Nucleus accumbens (tissue), 56 donors: ENCODE measurements at regions not wholly inside any gene's neighbourhood (a gene's known extent, or its start where the extent isn't known, plus 50 kb on each side); places are given as distances from the start of the nearest gene placed in this dataset.
"Not testable (repeated sequence)": the region's sequence is repeated elsewhere in the genome, so short reads cannot be mapped to it uniquely, and the experiment has no call there.

ENCODE experiments used
- DNase-seq, 56 donors: peaks; one replicate each; lab custom pipeline; 2025; lab: John Stamatoyannopoulos, UW

DNA sequence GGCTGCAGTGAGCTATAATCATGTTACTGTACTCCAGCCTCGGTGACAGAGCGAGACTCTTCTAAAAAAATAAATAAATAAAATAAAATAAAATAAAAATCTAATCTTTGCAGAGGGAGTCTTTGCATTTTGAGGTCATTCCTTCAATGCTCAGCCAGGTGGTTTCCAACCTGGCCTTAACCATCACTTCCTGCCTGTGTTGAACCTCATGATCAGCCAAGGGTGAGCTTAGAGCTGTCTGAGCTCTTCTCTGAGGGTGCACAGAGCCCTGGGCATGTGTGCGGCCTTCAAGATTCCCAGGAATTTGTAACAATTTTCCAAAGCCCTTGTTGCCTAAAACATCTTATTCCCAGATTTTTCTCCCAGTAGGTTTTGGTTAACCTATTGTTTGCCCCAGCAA lies 94.3 kb downstream of the KCNJ12 start:
- DNase-seq = not testable (repeated sequence)

DNA sequence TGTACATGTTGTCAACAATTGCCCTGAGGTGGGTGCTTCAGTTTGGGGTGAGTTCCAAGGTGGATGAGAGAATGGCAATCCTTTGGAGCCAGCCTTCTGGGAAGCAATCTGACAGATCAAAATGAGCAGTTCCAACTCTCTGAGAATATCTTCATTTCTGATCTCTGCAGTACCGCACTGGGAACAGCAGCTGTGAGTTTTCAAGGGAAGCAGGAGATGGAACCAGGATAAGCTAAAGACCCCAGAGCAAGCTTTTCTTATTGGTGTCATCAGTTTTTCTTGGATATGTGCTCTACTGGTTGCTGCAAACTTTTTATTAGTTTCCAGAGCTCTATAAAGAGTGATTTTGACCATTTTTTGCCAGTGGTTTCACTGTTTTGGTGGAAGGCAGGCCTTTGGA lies 94.7 kb downstream of the KCNJ12 start:
- no peak for DNase-seq

DNA sequence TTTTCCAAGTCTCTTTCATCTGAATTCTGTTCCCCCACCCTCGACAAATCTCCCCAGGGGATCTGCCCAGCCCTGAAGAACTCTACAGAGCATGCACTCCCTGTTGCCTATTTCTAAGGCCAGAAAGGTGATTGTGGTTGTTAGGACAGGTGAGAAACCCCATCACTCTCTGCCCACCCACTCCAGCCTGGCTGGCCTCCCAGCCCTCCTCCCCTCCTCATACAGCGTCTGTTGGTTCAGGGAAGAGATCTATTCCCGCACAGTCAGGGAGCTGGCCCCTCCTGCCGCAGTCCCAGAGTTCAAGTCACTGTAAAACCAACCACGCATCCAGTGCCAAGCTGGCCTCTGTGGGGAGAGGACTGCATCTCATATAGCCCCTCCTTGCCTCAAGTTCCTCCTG lies 98.7 kb downstream of the KCNJ12 start:
- DNase-seq = no peak

DNA sequence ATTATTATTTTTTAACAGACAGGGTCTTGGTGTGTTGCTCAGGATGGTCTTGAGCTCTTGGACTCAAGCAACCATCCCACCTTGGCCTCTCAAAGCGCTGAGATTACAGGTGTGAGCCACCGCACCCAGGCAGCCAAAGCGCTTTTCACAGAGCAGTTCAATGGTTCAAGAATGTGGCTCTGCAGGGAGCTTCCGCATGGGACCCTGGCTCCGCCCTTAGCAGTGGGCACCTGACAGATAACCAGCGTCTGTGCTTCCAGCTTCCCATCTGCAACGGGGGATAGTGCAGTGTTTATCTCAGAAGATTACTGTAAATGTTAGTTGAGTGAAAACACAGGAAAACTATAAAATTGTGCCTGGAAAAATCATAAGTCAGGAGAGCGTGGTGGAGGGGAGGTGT lies 99.4 kb downstream of the KCNJ12 start:
- DNase-seq = no peak

DNA sequence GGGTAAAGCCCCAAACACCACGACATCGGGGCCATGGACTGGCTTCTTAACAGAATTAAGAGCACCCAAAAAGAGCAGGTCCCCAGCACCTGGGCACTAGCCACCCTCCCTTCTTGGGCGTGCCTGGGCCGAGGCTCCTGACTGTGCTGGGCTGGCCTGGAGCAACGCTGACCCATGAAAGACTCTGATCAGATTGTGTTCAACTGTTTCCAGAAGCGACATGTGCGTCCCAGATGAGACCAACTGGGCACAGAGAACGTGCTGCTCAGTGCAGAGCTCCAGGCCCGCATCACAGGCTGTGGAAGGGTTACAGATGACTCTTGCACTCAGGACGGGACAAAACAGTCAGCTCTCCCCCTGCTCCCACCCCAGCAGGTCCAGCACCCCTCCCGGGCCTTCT lies 100.7 kb downstream of the KCNJ12 start:
- no peak for DNase-seq

DNA sequence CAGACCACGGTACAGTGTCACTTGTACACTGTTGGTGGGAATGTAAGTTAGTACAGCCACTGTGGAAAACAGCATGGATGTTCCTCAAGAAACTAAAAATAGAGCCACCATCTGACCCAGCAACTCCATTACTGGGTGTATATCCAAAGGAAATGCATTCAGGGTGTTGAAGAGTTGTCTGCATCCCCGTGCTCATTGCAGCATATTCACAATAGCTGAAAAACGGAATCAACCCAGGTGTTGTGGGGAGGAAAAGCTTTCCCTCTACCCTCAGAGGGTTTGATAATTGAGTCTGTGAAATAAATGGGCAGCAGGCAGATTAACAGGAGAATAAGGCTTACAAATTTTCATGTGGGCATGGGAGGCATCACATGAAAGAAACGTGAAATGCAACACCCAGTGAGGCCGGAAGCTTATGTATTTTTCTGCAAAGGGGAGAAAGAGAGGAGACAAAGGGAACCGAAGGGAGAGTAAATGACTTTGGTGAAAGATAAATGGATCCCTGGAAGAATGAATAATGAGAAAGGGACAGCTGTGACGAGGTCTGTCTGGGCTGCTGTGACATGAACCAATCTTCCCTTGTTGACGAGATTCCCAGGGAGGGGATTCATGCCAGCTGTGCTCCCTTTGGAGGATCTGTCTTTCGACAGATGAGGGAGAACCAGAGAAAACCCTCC lies 106.2 kb downstream of the KCNJ12 start:
- no peak for DNase-seq

DNA sequence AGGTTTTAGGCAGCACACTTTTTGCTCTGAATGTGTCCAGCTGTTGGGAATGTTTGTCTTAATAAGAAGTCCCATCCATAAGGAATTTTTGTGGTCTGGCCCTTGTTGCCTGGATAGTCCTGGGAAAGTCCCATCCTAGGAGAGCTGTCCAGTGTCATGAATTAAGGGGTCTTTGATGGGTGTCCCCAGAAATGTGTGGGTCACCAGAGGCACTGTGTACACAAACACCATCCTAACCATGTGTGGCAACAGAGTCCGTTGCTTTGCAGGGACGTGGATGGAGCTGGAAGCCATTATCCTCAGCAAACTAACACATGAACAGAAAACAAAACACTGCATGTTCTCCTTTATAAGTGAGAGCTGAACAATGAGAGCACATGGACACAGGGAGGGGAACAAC lies 111.9 kb downstream of the KCNJ12 start:
- not testable (repeated sequence) for DNase-seq

DNA sequence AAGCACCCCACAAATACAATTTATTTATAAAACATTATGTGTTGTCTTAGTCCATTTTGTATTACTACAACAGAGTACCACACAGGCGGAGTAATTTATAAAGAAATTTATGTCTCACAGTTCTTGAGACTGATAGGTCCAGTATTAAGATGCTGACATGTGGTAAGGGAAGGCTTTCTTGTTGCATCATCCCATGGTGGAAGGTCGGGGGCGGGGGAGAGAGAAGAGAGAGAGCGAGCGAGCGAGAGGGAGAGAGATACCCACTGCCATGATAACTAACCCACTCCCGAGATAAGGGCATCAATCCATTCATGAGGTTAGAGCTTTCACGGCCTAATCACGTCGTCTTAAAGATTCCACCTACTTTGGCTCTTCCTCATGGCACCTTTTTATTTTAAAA lies 117.8 kb downstream of the KCNJ12 start:
- DNase-seq = no peak

DNA sequence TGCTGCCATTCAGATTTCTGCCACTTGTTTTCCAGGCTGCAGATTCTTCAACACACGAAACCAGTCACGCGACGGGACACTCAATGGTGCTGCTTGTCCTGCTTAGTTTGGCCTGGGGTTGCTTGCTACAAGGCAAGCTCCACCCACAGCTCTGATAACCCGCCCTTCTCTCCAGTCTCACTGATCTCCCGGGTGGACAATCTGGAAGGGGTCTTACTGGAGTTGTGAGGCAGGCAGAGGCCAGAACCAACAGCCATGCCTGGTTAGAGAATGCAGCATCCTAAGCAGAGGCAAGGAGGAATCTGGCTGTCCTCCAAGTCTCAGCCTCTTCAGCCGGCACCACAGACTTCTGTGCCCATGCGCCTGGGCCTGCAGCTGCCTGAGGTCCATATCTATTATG lies 119.1 kb downstream of the KCNJ12 start:
- peak in 18 of 56 donors; percentile 2 to 54 (median 25) for DNase-seq

DNA sequence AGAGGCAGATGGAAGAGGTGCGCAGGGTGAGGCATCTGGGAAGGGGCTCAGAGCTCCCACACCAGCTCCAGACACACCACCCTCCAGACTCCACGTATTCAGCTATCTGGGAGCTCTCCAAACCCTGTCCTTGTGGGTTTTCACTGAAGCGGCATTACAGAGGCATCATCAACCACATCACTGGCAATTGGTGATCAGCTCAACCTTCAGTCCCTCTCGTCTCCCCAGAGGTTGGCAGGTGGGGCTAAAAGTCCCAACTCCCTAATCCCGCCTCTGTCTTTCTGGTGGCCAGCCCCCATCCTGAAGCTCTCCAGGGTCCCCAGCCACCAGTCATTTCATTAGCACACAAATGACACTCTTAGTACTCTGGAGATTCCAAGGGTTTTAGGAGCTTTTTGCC lies 123.9 kb downstream of the KCNJ12 start:
- DNase-seq = no peak

DNA sequence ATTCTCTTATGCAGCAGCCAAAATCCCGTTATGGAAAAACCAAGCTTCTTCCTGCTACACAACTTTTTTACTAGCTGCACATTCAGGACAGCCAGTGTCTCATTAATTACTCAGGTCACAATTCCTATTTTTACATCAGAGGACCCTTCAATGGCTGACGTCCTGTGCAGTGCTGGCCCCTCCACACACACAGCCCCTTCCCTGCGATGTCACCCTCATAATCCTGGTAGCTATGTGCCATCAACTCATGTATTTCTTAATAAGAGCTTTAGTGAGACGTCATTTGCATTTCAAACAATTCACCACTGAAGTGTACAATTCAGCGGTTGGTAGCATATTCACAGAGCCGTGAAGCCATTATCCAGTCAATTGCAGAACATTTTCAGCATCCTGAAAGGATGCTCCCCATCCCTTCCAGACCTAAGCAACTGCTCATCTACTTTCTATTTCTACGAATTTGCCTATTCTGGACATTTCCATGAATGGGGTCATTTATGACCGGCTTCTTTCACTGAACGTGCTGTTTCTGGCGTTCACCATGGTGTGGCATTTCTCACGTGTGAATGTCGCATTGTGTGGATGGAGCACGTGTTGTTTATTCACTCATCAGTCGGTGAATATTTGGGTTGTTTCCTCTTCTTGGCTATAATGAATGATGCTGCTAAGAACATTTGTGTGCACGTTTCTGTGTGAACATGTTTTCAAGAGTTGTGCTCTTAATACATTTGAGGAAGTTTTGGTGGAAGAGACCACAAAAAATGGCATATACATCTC lies 126.0 kb downstream of the KCNJ12 start:
- peak in 4 of 56 donors; percentile 4 to 34 (median 20) for DNase-seq

DNA sequence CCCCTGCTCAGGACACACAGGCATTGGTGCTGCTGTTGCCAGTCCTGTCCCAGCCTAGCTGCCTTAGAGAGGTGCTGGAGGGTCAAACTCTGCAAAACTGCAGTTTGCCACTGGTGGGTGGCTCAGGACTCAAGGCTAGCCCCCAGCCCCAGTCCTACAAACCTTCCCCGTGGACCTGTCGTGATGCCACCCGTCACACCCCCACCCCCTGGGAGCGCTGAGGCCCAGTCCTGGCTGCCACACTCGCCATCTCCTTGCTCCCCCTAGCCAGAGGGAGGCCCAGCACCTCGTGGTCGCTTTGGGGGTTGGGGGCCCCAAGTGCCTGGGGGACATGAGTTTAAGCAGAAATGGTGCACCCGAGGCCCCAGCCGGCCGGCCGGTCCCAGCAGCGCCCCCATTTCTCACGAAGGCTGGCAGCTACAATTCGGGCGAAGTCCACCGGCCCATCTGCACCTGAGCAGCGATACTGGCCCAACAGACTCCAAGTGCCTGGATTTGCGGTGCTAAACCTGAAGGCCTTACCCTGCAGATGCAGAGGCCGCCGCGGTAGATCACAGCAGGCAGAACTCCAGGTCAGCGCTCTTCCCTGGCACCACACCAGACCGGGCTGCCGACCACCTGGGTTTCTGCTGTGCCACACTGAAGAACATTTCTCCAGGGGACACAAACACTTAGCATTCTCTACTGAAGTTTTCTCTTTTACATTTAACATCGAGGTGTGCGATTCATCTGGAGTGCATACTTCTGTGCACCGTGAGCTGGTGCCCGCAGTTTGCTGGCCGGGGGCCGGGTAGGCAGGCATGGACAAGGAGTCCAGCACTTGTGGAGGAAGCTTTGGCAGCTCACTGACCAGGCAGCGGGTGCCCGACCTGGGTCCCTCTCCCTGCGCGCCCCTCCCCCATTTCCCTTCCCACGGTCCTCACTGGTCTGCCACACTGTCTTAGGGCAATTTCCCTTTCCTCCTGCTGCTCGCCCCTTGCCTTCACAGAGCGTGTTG lies 130.0 kb downstream of the KCNJ12 start:
- DNase-seq = no peak

DNA sequence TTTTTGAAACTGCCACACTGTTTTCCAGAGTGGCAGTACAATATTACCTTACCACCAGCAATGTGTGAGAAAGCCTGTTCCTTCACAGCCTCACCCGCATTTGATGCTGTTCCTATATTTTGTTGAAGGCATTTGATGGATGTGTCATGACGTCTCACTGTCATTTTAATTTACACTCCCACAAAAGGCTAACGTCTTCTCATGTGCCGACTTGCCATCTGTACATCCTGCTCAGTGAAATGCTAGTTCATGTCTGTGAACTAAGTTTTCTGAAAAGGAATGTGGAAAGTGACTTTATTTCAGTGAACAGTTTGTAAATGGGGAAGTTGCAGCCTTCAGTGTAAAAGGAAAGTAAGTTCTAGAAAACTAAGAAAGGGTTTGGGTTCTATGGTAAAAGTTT lies 131.6 kb downstream of the KCNJ12 start:
- not testable (repeated sequence) for DNase-seq

DNA sequence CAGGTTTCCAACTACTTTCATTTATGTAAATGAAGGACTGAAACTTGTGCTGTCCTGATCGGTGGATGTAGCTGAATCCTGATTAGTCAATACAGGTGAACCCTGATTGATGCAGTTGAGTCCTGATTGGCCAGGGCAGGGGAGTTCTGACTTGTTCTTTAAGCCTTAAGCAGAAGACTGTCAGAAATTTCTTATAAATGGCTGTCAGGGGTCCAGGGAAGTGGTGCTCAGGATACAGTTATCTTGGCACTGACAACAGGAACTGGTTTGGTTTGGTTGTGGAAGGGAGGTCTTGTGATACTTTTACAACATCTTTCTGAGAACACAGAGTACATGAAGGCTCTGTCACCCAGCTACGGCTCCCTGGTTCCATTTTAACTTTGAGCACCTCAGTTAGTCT lies 132.1 kb downstream of the KCNJ12 start:
- no peak for DNase-seq

DNA sequence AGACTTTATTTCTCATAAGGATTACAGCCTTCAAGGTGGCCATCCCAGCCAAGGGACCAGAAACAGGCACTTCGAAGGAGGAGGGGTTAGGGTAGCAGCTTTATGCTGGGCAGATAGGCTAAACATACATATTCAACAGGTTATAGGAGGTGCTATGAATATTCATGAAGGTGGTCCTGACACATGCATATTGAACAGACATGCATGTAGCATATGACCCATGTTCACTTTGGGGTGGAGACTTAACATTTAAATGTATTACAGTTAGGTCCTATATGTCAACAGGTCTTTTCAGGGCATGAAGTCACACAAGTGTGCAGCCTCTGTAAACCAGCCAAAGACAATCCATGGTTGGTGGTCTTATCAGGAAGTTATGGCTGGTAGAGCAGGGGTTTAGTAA lies 133.2 kb downstream of the KCNJ12 start:
- DNase-seq = not testable (repeated sequence)

DNA sequence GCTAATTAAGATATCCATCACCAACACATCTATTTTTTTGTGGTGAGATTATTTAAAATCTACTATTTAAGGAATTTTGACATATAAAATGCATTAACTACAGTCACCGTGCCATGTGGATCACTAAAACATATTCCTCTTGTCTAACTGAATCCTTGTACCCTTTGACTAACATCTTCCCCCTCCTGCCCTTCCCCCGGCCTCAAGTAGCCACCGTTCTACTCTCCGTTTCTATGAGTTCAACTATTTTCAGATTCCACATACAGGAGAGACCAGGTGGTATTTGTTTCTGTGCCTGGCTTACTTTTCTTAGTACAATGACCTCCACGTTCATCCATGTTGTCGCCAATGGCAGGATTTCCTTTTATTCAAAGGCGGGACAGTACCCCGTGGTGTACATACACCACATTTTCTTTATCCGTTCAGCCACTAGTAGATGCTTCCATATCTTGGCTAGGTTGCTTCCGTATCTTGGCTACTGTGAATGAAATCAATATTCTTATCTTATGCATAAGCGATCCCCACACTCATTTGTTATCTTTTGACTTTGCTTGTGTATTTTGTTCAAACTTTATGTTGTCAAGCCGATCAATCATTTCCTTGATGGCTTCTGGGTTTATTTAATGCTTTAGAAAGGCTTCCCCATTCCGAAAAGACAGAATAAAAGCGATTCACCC lies 134.7 kb downstream of the KCNJ12 start:
- no peak for DNase-seq

DNA sequence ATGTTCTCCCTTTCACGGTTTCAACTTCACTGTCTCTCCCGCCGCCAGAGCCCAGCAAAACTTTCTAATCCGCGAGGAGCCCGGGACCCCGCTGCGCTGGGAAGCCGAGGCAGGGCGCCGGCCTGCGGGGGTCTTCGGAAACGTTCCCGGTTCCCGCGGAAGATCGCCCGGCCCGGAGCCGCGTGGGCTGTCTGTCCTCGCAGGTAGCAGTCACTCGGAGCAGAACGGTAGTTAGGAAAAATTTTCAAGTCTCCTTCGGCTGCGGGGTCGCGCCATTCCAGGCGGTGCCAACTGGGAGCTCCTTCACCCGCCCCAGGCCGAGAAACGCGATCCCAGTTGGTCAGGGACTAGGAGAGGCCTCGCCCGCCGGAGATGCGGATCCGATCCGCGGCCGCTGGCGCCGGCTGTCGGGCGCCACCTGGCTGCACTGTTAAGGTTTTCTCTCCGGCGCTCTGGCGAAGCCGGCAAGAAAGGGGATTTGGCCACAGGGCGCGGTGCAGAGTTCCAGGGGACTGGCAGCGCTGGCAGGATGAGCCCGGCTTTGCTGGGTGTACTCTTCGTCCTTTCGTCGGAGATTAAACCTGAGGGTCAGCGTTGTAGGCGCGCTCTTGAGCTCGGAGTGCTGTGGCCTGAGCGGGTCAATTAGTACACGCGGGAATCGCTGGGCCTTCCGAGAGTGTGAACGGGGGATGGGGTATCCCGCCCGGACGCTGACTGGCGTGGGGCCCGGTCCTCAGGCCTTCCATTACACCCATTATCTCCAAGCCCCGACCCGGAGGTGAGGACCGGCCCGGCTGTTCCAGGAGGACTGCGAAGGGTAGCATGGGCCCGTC lies 135.4 kb downstream of the KCNJ12 start:
- DNase-seq = peak in 53 of 56 donors; percentile 17 to 88 (median 66)

DNA sequence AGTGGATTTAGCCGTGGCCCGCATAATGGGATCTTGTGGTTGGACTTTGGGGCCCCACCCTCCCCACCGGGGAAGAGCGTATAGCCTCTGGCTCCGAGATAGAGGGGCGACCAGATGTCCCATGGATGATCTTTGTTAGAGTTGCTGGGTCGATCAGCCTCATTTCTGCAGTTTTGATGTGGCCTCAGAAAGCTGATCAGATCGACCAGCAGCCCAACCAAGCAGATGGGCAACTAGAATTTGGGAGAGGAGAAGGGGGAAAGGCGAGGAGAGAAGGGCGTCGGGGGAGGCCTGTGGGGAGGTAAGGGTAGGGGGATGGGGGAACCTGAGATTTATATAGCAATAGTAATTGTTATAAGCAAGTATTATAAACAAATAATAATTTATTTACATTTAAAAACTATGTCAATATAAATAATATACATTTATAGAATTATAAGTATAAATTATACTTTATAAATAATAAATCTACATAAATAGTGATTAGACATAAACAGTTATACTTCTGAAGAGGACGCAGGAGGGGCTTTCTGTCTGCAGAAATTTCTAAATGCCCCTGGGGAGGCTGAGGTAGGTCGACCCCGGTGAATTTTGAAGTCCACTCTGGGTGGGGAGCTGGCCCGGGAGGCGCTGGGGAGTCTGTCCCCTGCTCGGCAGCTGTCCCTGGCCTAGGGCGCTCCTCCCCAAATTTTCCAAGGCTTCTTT lies 136.3 kb downstream of the KCNJ12 start:
- no peak for DNase-seq
